Common myeloid progenitor, CD34-positive (primary cell): ENCODE measurements at regions not wholly inside any gene's neighbourhood (a gene's known extent, or its start where the extent isn't known, plus 50 kb on each side); places are given as distances from the start of the nearest gene placed in this dataset.

ENCODE experiments used
- CTCF ChIA-PET: fragments of 350-600 bp; sonication (Branson Sonifier 250); formaldehyde crosslinking; loops from one replicate; lab custom pipeline; 2021; ENCODE audit warnings: antibody characterized with exemption; lab: Charles Lee
- POLR2A ChIA-PET: fragments of 350-600 bp; sonication (Branson Sonifier 250); formaldehyde crosslinking; loops from one replicate; lab custom pipeline; 2021; ENCODE audit warnings: antibody characterized with exemption; lab: Charles Lee
- DNase-seq, 3 donors: peaks; one replicate each; pipeline versions ENCODE4 v3.0.0 to v3.0.0-alpha.2; 2013
- H3K27ac ChIP-seq, 2 experiments: 1 replicate in 1 of 2; 2 replicates in 1 of 2; pipeline ENCODE4 v1.7.0; 2013; ENCODE audit warnings: inconsistent platforms in 2 of 2, low read length in 2 of 2, mild to moderate bottlenecking in 2 of 2, low read depth in 1 of 2, moderate library complexity in 1 of 2; ENCODE audit not compliant: severe bottlenecking in 2 of 2, insufficient read depth in 1 of 2, poor library complexity in 1 of 2
- H3K27me3 ChIP-seq, 5 experiments: replicated peaks in 2 of 5; 1 replicate in 3 of 5; 2 replicates in 2 of 5; pipeline versions ENCODE4 v1.6.1 to v1.7.0; 2013; ENCODE audit warnings: low read length in 4 of 5, mild to moderate bottlenecking in 2 of 5, moderate library complexity in 2 of 5, inconsistent platforms in 1 of 5; ENCODE audit not compliant: insufficient read depth in 5 of 5, control insufficient read depth in 4 of 5
- H3K36me3 ChIP-seq, 4 experiments: 1 replicate in 2 of 4; 2 replicates in 2 of 4; pipeline versions ENCODE4 v1.6.1 to v1.7.0; 2013; ENCODE audit warnings: low read length in 3 of 4, control low read depth in 1 of 4, mild to moderate bottlenecking in 1 of 4; ENCODE audit not compliant: control insufficient read depth in 4 of 4, insufficient read depth in 4 of 4
- H3K4me1 ChIP-seq, 4 experiments: 1 replicate in 3 of 4; 2 replicates in 1 of 4; pipeline versions ENCODE4 v1.6.1 to v1.7.1; 2013; ENCODE audit warnings: low read length in 3 of 4, mild to moderate bottlenecking in 3 of 4, control low read depth in 1 of 4, inconsistent platforms in 1 of 4, moderate library complexity in 1 of 4; ENCODE audit not compliant: control insufficient read depth in 4 of 4, insufficient read depth in 4 of 4; ENCODE audit errors: control extremely low read depth in 1 of 4
- H3K4me3 ChIP-seq, 7 experiments: 1 replicate in 4 of 7; 2 replicates in 3 of 7; pipeline versions ENCODE4 v1.5.1 to v1.7.0; 2013; ENCODE audit warnings: mild to moderate bottlenecking in 7 of 7, low read length in 6 of 7, moderate library complexity in 6 of 7, inconsistent platforms in 2 of 7, low read depth in 2 of 7, control low read depth in 1 of 7; ENCODE audit not compliant: insufficient read depth in 4 of 7, control insufficient read depth in 1 of 7; ENCODE audit errors: extremely low read depth in 1 of 7
- H3K9me3 ChIP-seq, 5 experiments: 1 replicate in 4 of 5; 2 replicates in 1 of 5; pipeline versions ENCODE4 v1.6.1 to v1.7.1; 2013; ENCODE audit warnings: low read length in 4 of 5, mild to moderate bottlenecking in 2 of 5, inconsistent platforms in 1 of 5, low read depth in 1 of 5, moderate library complexity in 1 of 5; ENCODE audit not compliant: control insufficient read depth in 4 of 5, insufficient read depth in 2 of 5; ENCODE audit errors: control extremely low read depth in 1 of 5
- WGBS: methylation state at CpG from one replicate; pipeline ENCODE4 v1.1.5; 2013; ENCODE audit not compliant: insufficient coverage; 5-methylcytosine and 5-hydroxymethylcytosine counted together

DNA sequence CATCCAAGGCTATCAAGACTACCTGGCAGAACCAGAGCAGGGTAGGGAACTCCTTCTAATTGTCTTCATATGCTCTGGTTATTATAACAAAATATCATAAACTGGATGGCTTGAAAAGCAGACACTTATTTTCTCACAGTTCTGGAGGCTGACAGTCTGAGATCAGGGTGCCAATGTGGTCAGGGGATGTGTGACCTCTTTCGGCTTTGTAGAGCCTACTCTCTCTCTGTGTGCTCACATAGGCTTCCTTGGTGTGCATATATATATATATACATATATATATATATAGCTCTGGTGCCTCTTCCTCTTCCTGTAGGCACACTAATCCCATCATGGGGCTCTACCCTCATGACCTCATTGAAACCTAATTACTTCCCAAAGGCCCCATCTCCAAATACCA lies 101.6 kb downstream of the ARL6IP6 start:
- Histone ChIP-seq H3K27ac (no peak overlapping the region), H3K36me3 (no peaks in the 10 kb centered on the region), H3K27me3 (no peaks in the 10 kb centered on the region), H3K9me3 (no peaks in the 10 kb centered on the region), H3K4me3 (no peak overlapping the region), H3K4me1 (no peaks in the 10 kb centered on the region)
- WGBS: no CpG with 5 or more reads among the region's 1 CpG
- ChIA-PET CTCF (no interaction called here), POLR2A (no interaction called here)
- DNase-seq: no peak

DNA sequence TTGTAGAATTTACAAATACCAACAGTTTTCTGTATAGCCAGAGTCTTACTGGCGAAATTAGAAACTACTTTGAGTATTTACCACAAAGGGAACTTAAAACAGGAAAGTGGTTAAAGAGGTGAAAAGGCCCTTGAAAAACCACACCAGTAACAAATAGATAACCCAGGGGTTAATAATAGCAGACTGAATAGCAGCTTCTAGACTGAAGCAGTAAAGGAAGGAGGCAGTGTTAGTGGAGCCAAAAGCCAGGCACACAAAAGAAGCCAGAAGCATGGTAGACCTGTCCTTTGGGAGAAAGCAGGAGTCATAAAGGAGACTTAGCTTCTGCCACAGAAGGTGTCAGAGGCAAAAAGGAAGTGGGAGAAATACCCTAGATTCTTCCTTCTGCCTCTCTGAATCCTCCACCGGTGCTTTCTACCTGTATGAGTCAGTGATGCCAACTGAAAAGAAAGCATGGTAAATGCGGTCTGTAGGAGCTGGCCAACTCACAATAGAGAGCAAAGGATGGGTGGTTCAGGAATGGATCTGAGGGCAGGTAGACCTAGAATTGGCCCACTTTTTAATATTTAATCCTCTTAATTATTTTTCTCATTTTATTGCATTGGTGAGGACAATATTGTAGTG lies 97.3 kb downstream of the ARL6IP6 start:
- ChIA-PET POLR2A (no interaction called here), CTCF (no interaction called here)
- no peaks in the 10 kb centered on the region for H3K36me3 ChIP-seq
- peaks cover 0 to 5% (median 0%) of the 10 kb centered on the region in 5 experiments for H3K27me3 ChIP-seq
- DNase-seq: no peak
- no peaks in the 10 kb centered on the region for H3K4me1 ChIP-seq
- peaks cover 0 to 14% (median 0%) of the 10 kb centered on the region in 5 experiments for H3K9me3 ChIP-seq
- no peak overlapping the region for H3K4me3 ChIP-seq
- H3K27ac ChIP-seq: no peak overlapping the region
- WGBS: no CpG with 5 or more reads among the region's 3 CpGs

DNA sequence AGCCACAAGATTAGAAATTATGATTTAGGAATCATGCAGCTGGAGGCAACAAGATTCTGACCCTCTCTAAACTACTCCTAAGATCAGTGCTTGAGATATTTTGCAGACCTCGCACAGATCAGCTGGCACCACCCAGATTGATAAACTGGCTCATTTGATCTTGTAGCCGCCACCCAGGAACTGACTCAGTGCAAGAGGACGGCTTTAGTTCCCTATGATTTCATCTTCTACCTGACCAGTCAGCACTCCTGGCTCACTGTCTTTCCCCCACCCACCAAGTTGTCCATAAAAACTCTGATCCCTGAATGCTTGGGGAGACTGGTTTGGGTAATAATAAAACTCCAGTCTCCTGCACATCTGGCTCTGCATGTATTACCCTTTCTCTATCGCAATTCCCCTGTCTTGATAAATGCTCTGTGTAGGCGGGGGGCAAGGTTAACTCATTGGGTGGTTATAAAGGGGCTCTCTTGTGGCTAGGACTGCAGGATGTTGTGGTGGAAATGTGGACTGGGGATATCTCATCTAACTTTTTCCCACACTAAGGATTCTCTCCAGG lies 96.1 kb downstream of the ARL6IP6 start:
- POLR2A ChIA-PET: no interaction called here
- Histone ChIP-seq H3K27ac (no peak overlapping the region), H3K9me3 (peaks cover 0 to 14% (median 0%) of the 10 kb centered on the region in 5 experiments), H3K27me3 (peaks cover 0 to 5% (median 0%) of the 10 kb centered on the region in 5 experiments), H3K4me3 (no peak overlapping the region), H3K36me3 (no peaks in the 10 kb centered on the region), H3K4me1 (no peaks in the 10 kb centered on the region)
- WGBS: 88% methylated on average over 3 of the region's 5 CpGs
- no peak for DNase-seq
- CTCF ChIA-PET: no interaction called here

DNA sequence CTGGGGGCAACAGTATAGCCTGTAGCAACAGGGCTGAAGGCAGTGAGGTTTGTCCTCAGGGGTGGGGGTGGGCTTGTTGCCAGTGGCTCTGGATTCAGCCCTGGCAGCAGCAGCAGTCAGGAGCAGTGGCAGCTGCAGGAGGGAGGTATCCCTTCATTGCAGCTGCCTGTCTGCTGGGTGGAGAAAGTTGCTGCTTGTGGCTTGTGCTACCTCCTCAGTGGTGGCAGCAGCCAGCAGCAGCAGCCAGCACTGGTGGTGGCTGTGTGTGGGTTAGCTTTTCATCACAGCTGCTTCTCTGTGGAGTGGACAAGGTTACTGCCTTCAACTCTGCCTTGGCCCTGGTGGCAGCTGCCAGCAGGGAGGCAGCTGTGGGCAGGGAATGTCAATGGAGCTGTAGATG lies 94.9 kb downstream of the ARL6IP6 start:
- no peak overlapping the region for H3K27ac ChIP-seq
- H3K4me3 ChIP-seq: no peak overlapping the region
- peaks cover 0 to 14% (median 0%) of the 10 kb centered on the region in 5 experiments for H3K9me3 ChIP-seq
- ChIA-PET POLR2A (no interaction called here), CTCF (no interaction called here)
- no peaks in the 10 kb centered on the region for H3K36me3 ChIP-seq
- H3K27me3 ChIP-seq: peaks cover 0 to 5% (median 0%) of the 10 kb centered on the region in 5 experiments
- no peaks in the 10 kb centered on the region for H3K4me1 ChIP-seq
- DNase-seq: no peak
